ENCODE measurements at regions not wholly inside any gene's neighbourhood (a gene's known extent, or its start where the extent isn't known, plus 50 kb on each side); places are given as distances from the start of the nearest gene placed in this dataset.

DNA sequence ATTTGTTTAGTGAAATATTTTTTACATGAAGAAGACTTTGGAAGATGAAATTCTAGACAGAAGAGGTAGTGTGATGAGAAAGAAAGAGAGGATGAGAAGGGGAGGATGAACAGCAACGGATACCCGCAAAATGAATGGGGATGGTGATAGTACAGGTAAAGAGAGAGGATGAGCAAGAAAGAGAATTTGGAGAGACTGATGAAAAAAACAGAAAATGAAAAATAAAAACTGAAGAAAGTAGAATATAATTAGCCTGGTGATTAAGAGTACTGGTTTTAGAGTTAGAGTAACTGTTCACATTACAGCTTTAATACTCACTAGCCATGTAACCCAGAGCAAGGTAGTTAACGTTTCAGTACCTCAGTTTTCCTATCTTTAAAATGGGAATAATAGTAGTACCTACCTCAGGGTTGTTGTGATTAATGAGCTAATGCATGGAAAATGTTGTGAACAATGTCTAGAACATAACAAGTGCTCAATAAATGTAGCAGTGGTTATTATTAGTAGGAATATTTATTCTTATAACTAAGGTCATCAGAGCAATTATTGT lies 54.9 kb upstream of the ANTXR2 start:
- FAIRE-seq (no peak), DNase-seq (ENCODE audit: low read depth in 1 of 2, low spot score in 1 of 2) (no peak), ATAC-seq (no peak)
- TF ChIP-seq RAD21 (conservative IDR thresholded peaks at IDR 0.05 in 1 of 2, IDR thresholded peaks at IDR 0.05 in 1 of 2) (no peak), MAFK (IDR thresholded peaks at IDR 0.05; ENCODE audit: partially characterized antibody) (no peak), FOSL2 (IDR thresholded peaks at IDR 0.05) (no peak), FOSL2 (CRISPR knock-in tag; IDR thresholded peaks at IDR 0.05) (no peak), NFE2L2 (conservative IDR thresholded peaks at IDR 0.05; ENCODE audit: low read length) (no peak), CHD4 (IDR thresholded peaks at IDR 0.05; ENCODE audit: borderline replicate concordance) (no peak), TP53 (CRISPR knock-in tag; IDR thresholded peaks at IDR 0.05) (no peak), EHMT2 (IDR thresholded peaks at IDR 0.05; ENCODE audit: low read depth) (no peak), JUNB (IDR thresholded peaks at IDR 0.05) (no peak), RCOR1 (IDR thresholded peaks at IDR 0.05; ENCODE audit: low read depth, low read length) (no peak), RARB (CRISPR knock-in tag; IDR thresholded peaks at IDR 0.05) (no peak), FOXS1 (CRISPR knock-in tag; IDR thresholded peaks at IDR 0.05) (no peak), ZC3H11A (IDR thresholded peaks at IDR 0.05) (no peak), NPAS2 (CRISPR knock-in tag; IDR thresholded peaks at IDR 0.05; ENCODE audit: borderline replicate concordance) (no peak), TFCP2L1 (CRISPR knock-in tag; IDR thresholded peaks at IDR 0.05) (no peak)
- TF ChIP-seq, protein P1, sequence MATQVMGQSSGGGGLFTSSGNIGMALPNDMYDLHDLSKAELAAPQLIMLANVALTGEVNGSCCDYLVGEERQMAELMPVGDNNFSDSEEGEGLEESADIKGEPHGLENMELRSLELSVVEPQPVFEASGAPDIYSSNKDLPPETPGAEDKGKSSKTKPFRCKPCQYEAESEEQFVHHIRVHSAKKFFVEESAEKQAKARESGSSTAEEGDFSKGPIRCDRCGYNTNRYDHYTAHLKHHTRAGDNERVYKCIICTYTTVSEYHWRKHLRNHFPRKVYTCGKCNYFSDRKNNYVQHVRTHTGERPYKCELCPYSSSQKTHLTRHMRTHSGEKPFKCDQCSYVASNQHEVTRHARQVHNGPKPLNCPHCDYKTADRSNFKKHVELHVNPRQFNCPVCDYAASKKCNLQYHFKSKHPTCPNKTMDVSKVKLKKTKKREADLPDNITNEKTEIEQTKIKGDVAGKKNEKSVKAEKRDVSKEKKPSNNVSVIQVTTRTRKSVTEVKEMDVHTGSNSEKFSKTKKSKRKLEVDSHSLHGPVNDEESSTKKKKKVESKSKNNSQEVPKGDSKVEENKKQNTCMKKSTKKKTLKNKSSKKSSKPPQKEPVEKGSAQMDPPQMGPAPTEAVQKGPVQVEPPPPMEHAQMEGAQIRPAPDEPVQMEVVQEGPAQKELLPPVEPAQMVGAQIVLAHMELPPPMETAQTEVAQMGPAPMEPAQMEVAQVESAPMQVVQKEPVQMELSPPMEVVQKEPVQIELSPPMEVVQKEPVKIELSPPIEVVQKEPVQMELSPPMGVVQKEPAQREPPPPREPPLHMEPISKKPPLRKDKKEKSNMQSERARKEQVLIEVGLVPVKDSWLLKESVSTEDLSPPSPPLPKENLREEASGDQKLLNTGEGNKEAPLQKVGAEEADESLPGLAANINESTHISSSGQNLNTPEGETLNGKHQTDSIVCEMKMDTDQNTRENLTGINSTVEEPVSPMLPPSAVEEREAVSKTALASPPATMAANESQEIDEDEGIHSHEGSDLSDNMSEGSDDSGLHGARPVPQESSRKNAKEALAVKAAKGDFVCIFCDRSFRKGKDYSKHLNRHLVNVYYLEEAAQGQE (IDR thresholded peaks at IDR 0.05) = no peak
- TF ChIP-seq, protein P2, sequence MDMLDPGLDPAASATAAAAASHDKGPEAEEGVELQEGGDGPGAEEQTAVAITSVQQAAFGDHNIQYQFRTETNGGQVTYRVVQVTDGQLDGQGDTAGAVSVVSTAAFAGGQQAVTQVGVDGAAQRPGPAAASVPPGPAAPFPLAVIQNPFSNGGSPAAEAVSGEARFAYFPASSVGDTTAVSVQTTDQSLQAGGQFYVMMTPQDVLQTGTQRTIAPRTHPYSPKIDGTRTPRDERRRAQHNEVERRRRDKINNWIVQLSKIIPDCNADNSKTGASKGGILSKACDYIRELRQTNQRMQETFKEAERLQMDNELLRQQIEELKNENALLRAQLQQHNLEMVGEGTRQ (IDR thresholded peaks at IDR 0.05) = no peak
- TF ChIP-seq, protein P3, sequence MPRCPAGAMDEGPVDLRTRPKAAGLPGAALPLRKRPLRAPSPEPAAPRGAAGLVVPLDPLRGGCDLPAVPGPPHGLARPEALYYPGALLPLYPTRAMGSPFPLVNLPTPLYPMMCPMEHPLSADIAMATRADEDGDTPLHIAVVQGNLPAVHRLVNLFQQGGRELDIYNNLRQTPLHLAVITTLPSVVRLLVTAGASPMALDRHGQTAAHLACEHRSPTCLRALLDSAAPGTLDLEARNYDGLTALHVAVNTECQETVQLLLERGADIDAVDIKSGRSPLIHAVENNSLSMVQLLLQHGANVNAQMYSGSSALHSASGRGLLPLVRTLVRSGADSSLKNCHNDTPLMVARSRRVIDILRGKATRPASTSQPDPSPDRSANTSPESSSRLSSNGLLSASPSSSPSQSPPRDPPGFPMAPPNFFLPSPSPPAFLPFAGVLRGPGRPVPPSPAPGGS (IDR thresholded peaks at IDR 0.05) = no peak
- Histone ChIP-seq H3K4me2 (peak overlapping the region; percentile 47; the same call in 1 of the 3 replicates), H3K4me3 (no peak overlapping the region), H3K4me1 (peaks cover 14% of the 10 kb centered on the region), H3K9me3 (no peaks in the 10 kb centered on the region), H3K27ac (peak overlapping the region in 1 of 2 experiments; percentile 16; a peak in 1 of 6 replicates)
- POLR2A ChIA-PET = no interaction called here
- 68% methylated on average over 3 of the region's 3 CpGs for WGBS (ENCODE audit: missing lambda C conversion rate)
- CTCF ChIA-PET = no interaction called here

DNA sequence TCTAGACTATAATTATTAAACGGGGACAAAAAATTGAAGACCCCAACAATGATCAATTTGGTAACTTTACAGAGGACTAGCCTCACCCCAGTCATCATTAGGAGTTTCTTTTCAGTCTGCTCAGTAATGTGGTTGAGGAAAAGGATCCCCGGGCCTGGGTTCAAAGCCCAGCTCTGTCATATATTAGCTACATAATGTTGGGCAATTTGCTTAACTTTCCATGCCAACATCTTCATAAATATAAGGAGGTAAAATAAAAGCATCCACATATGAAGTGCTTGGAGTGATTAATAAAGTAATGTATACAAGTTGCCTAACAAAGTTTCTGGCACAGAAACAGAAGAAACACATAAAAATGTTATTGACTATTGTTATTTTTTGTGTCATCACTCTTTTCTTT lies 53.4 kb upstream of the ANTXR2 start:
- no peaks in the 10 kb centered on the region for H3K9me3 ChIP-seq
- peaks cover 14% of the 10 kb centered on the region for H3K4me1 ChIP-seq
- no peak for ATAC-seq
- 83% methylated on average over 2 of the region's 2 CpGs for WGBS (ENCODE audit: missing lambda C conversion rate)
- DNase-seq (ENCODE audit: low read depth in 1 of 2, low spot score in 1 of 2) = no peak
- ChIA-PET POLR2A (interaction anchor here (0.7 kb wide), 1 partner anchor 1174 kb away, joined by 3 read pairs; no protein-coding TSS in a partner anchor), CTCF (interaction anchor here (1.6 kb wide), 1 partner anchor 89 kb away, joined by 5 read pairs; no protein-coding TSS in a partner anchor)
- H3K27ac ChIP-seq = peak overlapping the region; percentile 10 to 18; a peak in 3 of 6 replicates
- no peak overlapping the region for H3K4me3 ChIP-seq
- no peak overlapping the region; the same call in 2 of the 3 replicates for H3K4me2 ChIP-seq
- no peak for FAIRE-seq
- TF ChIP-seq MAZ (IDR thresholded peaks at IDR 0.05; ENCODE audit: borderline replicate concordance, low read depth, low read length) (no peak), CHD4 (IDR thresholded peaks at IDR 0.05; ENCODE audit: borderline replicate concordance) (no peak), FOSB (CRISPR knock-in tag; IDR thresholded peaks at IDR 0.05) (no peak), HEYL (CRISPR knock-in tag; IDR thresholded peaks at IDR 0.05) (no peak), BHLHE40 (IDR thresholded peaks at IDR 0.05; ENCODE audit: low read depth, low read length) (no peak), RARB (CRISPR knock-in tag; IDR thresholded peaks at IDR 0.05) (no peak), CEBPB (IDR thresholded peaks at IDR 0.05) (no peak), ESRRA (IDR thresholded peaks at IDR 0.05; ENCODE audit: borderline replicate concordance, low read length) (no peak), CBX2 (IDR thresholded peaks at IDR 0.05; ENCODE audit: borderline replicate concordance, low read depth) (no peak), TP53 (CRISPR knock-in tag; IDR thresholded peaks at IDR 0.05) (no peak)
- TF ChIP-seq, protein P2 (IDR thresholded peaks at IDR 0.05) = no peak
- TF ChIP-seq, protein P4, sequence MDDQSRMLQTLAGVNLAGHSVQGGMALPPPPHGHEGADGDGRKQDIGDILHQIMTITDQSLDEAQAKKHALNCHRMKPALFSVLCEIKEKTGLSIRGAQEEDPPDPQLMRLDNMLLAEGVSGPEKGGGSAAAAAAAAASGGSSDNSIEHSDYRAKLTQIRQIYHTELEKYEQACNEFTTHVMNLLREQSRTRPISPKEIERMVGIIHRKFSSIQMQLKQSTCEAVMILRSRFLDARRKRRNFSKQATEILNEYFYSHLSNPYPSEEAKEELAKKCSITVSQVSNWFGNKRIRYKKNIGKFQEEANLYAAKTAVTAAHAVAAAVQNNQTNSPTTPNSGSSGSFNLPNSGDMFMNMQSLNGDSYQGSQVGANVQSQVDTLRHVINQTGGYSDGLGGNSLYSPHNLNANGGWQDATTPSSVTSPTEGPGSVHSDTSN (IDR thresholded peaks at IDR 0.05) = no peak
- TF ChIP-seq, protein P5, sequence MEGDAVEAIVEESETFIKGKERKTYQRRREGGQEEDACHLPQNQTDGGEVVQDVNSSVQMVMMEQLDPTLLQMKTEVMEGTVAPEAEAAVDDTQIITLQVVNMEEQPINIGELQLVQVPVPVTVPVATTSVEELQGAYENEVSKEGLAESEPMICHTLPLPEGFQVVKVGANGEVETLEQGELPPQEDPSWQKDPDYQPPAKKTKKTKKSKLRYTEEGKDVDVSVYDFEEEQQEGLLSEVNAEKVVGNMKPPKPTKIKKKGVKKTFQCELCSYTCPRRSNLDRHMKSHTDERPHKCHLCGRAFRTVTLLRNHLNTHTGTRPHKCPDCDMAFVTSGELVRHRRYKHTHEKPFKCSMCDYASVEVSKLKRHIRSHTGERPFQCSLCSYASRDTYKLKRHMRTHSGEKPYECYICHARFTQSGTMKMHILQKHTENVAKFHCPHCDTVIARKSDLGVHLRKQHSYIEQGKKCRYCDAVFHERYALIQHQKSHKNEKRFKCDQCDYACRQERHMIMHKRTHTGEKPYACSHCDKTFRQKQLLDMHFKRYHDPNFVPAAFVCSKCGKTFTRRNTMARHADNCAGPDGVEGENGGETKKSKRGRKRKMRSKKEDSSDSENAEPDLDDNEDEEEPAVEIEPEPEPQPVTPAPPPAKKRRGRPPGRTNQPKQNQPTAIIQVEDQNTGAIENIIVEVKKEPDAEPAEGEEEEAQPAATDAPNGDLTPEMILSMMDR (IDR thresholded peaks at IDR 0.05) = no peak

Measured in A549 (cell line).